ENCODE measurements at regions not wholly inside any gene's neighbourhood (a gene's known extent, or its start where the extent isn't known, plus 50 kb on each side); places are given as distances from the start of the nearest gene placed in this dataset.
"Not testable (repeated sequence)": the region's sequence is repeated elsewhere in the genome, so short reads cannot be mapped to it uniquely, and the experiment has no call there.

DNA sequence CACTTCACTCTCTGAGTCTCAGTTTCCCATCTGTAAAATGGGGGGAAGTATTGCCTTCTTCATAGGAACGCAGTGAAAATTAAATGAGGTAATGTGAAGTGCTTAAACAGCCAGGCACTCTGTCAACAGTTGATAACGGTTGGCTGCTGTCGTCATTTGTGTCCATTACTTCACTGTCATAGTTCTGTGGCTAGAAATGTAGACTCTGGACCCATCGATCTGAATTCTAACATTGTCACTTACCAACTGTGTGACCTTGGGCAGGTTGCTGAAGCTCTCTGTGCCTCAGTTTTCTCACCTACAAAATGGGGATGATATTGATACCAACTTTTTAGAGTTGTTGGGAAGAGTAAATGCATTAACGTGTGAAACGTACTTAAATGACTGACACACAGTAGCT lies 152.6 kb downstream of the PTPRU start:
- no peak overlapping the region for H3K4me3 ChIP-seq (ENCODE audit: low read length in 2 of 2)
- H3K9me3 ChIP-seq (ENCODE audit: control insufficient read depth in 2 of 2, low read length in 2 of 2) = no peaks in the 10 kb centered on the region

DNA sequence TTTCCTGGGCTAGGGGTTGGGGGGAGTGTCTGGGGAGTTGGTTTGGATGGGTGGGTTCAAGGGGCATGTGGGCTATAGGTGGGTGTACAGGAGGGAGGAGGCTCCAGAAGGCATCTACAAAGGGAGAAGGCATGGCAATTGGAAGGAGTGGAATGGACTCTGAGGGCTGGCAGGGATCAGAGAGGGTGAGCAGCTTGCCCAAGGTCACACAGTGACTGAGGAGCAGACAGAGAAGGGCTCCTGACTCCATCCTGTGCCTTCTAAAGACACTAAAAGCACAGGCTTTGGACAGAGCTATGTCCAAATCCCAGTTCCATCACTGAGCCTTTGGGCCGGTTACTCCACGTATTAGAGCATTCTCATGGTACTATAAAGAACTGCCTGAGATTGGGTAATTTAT lies 151.8 kb downstream of the PTPRU start:
- no peak overlapping the region for H3K9ac ChIP-seq (ENCODE audit: low read depth in 1 of 2, low read length in 2 of 2)
- H3K9me3 ChIP-seq (ENCODE audit: control insufficient read depth in 2 of 2, low read length in 2 of 2) = no peaks in the 10 kb centered on the region
- H3K4me1 ChIP-seq (ENCODE audit: control insufficient read depth in 2 of 2, insufficient read depth in 2 of 2, low read length in 2 of 2) = no peaks in the 10 kb centered on the region
- H3K4me3 ChIP-seq (ENCODE audit: low read length in 2 of 2) = no peak overlapping the region
- H3K36me3 ChIP-seq (ENCODE audit: control insufficient read depth in 2 of 2, insufficient read depth in 2 of 2, low read length in 2 of 2) = no peaks in the 10 kb centered on the region
- peaks cover 0 to 5% of the 10 kb centered on the region in 2 donors for H3K27me3 ChIP-seq (ENCODE audit: control insufficient read depth in 2 of 2, insufficient read depth in 2 of 2, low read length in 2 of 2)
- H3K27ac ChIP-seq (ENCODE audit: low read depth in 2 of 2, low read length in 2 of 2) = no peak overlapping the region

More for the DNA sequence above, 152.6 kb downstream of the PTPRU start:
- Histone ChIP-seq H3K36me3 (ENCODE audit: control insufficient read depth in 2 of 2, insufficient read depth in 2 of 2, low read length in 2 of 2) (no peaks in the 10 kb centered on the region), H3K9ac (ENCODE audit: low read depth in 1 of 2, low read length in 2 of 2) (no peak overlapping the region), H3K4me1 (ENCODE audit: control insufficient read depth in 2 of 2, insufficient read depth in 2 of 2, low read length in 2 of 2) (no peaks in the 10 kb centered on the region), H3K27ac (ENCODE audit: low read depth in 2 of 2, low read length in 2 of 2) (no peak overlapping the region), H3K27me3 (ENCODE audit: control insufficient read depth in 2 of 2, insufficient read depth in 2 of 2, low read length in 2 of 2) (peaks cover 0 to 5% of the 10 kb centered on the region in 2 donors)

DNA sequence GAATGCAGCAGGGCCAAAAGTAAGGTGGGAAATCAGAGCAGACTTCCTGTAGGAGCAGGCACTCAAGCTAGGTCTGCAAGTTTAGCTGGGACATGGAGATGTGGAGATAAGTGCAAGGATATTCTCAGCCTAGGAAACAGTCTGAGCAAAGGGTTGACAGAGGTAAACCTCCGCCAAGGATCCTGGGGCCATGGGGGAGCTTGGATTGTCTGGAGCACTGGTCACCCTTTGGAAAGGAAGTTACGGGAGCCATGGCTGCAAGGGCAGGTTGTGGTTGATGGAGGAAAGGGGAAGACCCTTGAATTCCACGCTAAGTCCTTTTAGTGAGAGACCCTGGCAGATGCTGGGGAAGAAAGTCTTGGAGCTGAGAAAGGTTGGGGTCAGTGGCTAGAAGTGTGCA lies 150.9 kb downstream of the PTPRU start:
- no peak overlapping the region for H3K9ac ChIP-seq (ENCODE audit: low read depth in 1 of 2, low read length in 2 of 2)
- H3K27me3 ChIP-seq (ENCODE audit: control insufficient read depth in 2 of 2, insufficient read depth in 2 of 2, low read length in 2 of 2) = peaks cover 0 to 5% of the 10 kb centered on the region in 2 donors
- H3K27ac ChIP-seq (ENCODE audit: low read depth in 2 of 2, low read length in 2 of 2) = no peak overlapping the region
- no peaks in the 10 kb centered on the region for H3K9me3 ChIP-seq (ENCODE audit: control insufficient read depth in 2 of 2, low read length in 2 of 2)
- no peaks in the 10 kb centered on the region for H3K4me1 ChIP-seq (ENCODE audit: control insufficient read depth in 2 of 2, insufficient read depth in 2 of 2, low read length in 2 of 2)
- H3K4me3 ChIP-seq (ENCODE audit: low read length in 2 of 2) = no peak overlapping the region
- no peaks in the 10 kb centered on the region for H3K36me3 ChIP-seq (ENCODE audit: control insufficient read depth in 2 of 2, insufficient read depth in 2 of 2, low read length in 2 of 2)

DNA sequence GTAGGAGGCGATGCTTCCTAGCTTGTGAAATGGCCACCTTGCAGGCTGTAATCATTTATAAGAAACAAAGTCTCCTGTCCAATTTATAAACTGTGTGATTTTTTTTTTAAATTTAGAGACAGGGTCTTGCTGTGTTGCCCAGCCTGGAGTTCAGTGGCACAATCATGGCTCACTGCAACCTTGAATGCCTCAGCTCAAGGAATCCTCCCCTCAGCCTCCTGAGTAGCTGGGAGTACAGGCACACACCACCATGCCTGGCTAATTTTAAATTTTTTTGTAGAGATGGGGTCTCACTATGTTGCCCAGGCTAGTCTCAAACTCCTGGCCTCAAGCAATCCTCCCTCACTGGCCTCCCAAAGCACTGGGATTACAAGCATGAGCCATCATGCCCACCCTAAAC lies 150.1 kb downstream of the PTPRU start:
- H3K27ac ChIP-seq (ENCODE audit: low read depth in 2 of 2, low read length in 2 of 2); H3K9me3 ChIP-seq (ENCODE audit: control insufficient read depth in 2 of 2, low read length in 2 of 2); H3K4me3 ChIP-seq (ENCODE audit: low read length in 2 of 2); H3K27me3 ChIP-seq (ENCODE audit: control insufficient read depth in 2 of 2, insufficient read depth in 2 of 2, low read length in 2 of 2); H3K4me1 ChIP-seq (ENCODE audit: control insufficient read depth in 2 of 2, insufficient read depth in 2 of 2, low read length in 2 of 2); H3K36me3 ChIP-seq (ENCODE audit: control insufficient read depth in 2 of 2, insufficient read depth in 2 of 2, low read length in 2 of 2); H3K9ac ChIP-seq (ENCODE audit: low read depth in 1 of 2, low read length in 2 of 2): not testable (repeated sequence)

- Histone ChIP-seq H3K9me3 (ENCODE audit: control insufficient read depth in 2 of 2, low read length in 2 of 2) (no peaks in the 10 kb centered on the region), H3K4me1 (ENCODE audit: control insufficient read depth in 2 of 2, insufficient read depth in 2 of 2, low read length in 2 of 2) (no peaks in the 10 kb centered on the region), H3K27me3 (ENCODE audit: control insufficient read depth in 2 of 2, insufficient read depth in 2 of 2, low read length in 2 of 2) (peaks cover 0 to 5% of the 10 kb centered on the region in 2 donors), H3K4me3 (ENCODE audit: low read length in 2 of 2) (no peak overlapping the region), H3K27ac (ENCODE audit: low read depth in 2 of 2, low read length in 2 of 2) (no peak overlapping the region), H3K9ac (ENCODE audit: low read depth in 1 of 2, low read length in 2 of 2) (no peak overlapping the region), H3K36me3 (ENCODE audit: control insufficient read depth in 2 of 2, insufficient read depth in 2 of 2, low read length in 2 of 2) (no peaks in the 10 kb centered on the region)
These were observed 149.6 kb downstream of the PTPRU start for GRCh38 chr1:29385966-29386365.

GRCh38 chr1:29384496-29385015 lies 148.2 kb downstream of the PTPRU start:
- peaks cover 0 to 1% of the 10 kb centered on the region in 2 donors for H3K9me3 ChIP-seq (ENCODE audit: control insufficient read depth in 2 of 2, low read length in 2 of 2)
- peaks cover 0 to 5% of the 10 kb centered on the region in 2 donors for H3K27me3 ChIP-seq (ENCODE audit: control insufficient read depth in 2 of 2, insufficient read depth in 2 of 2, low read length in 2 of 2)
- no peaks in the 10 kb centered on the region for H3K36me3 ChIP-seq (ENCODE audit: control insufficient read depth in 2 of 2, insufficient read depth in 2 of 2, low read length in 2 of 2)
- H3K4me1 ChIP-seq (ENCODE audit: control insufficient read depth in 2 of 2, insufficient read depth in 2 of 2, low read length in 2 of 2) = no peaks in the 10 kb centered on the region
- H3K27ac ChIP-seq (ENCODE audit: low read depth in 2 of 2, low read length in 2 of 2) = no peak overlapping the region
- H3K4me3 ChIP-seq (ENCODE audit: low read length in 2 of 2) = no peak overlapping the region
- H3K9ac ChIP-seq (ENCODE audit: low read depth in 1 of 2, low read length in 2 of 2) = no peak overlapping the region

DNA sequence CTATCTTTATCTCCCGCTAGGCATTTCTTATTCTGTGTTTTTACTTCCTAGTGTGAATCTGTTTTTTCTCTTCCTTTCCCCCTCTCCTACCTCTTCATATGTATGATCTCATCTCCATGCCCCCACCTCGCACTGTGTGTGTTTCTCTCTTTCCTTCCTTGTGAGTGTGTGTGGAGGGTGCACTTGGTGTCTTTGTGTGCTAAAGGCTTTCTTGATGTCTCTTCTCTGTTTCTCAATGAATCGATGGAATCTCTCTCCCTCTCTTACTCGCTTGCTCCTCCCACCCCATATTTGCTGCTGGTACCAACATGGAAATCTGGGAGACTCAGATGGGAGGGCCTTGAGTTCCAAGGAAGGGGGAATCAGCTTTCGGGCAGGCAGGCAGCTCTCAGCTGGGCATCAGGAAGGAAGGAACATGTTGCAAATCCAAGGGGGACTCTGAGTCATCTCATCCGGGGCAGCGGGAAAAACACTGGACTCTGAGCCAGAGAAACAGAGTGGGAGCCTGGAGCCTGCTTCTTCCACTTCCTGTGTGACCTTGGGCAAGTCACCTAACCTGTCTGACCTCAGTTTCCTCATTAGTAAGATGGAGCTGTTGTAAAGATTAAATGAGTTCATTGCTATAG lies 147.5 kb downstream of the PTPRU start:
- H3K27me3 ChIP-seq (ENCODE audit: control insufficient read depth in 2 of 2, insufficient read depth in 2 of 2, low read length in 2 of 2) = peaks cover 0 to 5% of the 10 kb centered on the region in 2 donors
- no peak overlapping the region for H3K9ac ChIP-seq (ENCODE audit: low read depth in 1 of 2, low read length in 2 of 2)
- no peak overlapping the region for H3K4me3 ChIP-seq (ENCODE audit: low read length in 2 of 2)
- peaks cover 4 to 7% of the 10 kb centered on the region in 2 donors for H3K9me3 ChIP-seq (ENCODE audit: control insufficient read depth in 2 of 2, low read length in 2 of 2)
- no peaks in the 10 kb centered on the region for H3K4me1 ChIP-seq (ENCODE audit: control insufficient read depth in 2 of 2, insufficient read depth in 2 of 2, low read length in 2 of 2)
- H3K36me3 ChIP-seq (ENCODE audit: control insufficient read depth in 2 of 2, insufficient read depth in 2 of 2, low read length in 2 of 2) = no peaks in the 10 kb centered on the region
- no peak overlapping the region for H3K27ac ChIP-seq (ENCODE audit: low read depth in 2 of 2, low read length in 2 of 2)

GRCh38 chr1:29382851-29383745 lies 146.8 kb downstream of the PTPRU start:
- peaks cover 0 to 5% of the 10 kb centered on the region in 2 donors for H3K27me3 ChIP-seq (ENCODE audit: control insufficient read depth in 2 of 2, insufficient read depth in 2 of 2, low read length in 2 of 2)
- no peaks in the 10 kb centered on the region for H3K4me1 ChIP-seq (ENCODE audit: control insufficient read depth in 2 of 2, insufficient read depth in 2 of 2, low read length in 2 of 2)
- H3K36me3 ChIP-seq (ENCODE audit: control insufficient read depth in 2 of 2, insufficient read depth in 2 of 2, low read length in 2 of 2) = no peaks in the 10 kb centered on the region
- no peak overlapping the region for H3K4me3 ChIP-seq (ENCODE audit: low read length in 2 of 2)
- H3K9me3 ChIP-seq (ENCODE audit: control insufficient read depth in 2 of 2, low read length in 2 of 2) = peaks cover 4 to 10% of the 10 kb centered on the region in 2 donors
- no peak overlapping the region for H3K9ac ChIP-seq (ENCODE audit: low read depth in 1 of 2, low read length in 2 of 2)
- no peak overlapping the region for H3K27ac ChIP-seq (ENCODE audit: low read depth in 2 of 2, low read length in 2 of 2)

DNA sequence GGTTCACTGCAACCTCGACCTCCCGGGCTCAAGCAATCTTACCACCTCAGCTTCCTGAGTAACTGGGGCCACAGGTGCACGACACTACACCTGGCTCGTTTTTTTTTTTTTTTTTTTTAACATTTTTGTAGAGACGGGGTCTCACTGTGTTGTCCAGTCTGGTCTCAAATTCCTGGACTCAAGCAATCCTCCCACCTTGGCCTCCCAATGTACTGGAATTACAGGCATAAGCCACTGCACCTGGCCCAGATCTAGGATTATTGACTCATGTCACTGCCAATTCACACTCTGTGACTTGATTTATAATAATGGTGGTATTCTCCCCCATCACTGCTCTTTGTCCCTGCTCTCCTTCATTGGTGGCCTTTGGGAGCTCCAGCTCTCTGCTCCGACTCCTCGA lies 145.1 kb downstream of the PTPRU start:
- Histone ChIP-seq H3K36me3 (ENCODE audit: control insufficient read depth in 2 of 2, insufficient read depth in 2 of 2, low read length in 2 of 2) (no peaks in the 10 kb centered on the region), H3K9me3 (ENCODE audit: control insufficient read depth in 2 of 2, low read length in 2 of 2) (peaks cover 4 to 10% of the 10 kb centered on the region in 2 donors), H3K27me3 (ENCODE audit: control insufficient read depth in 2 of 2, insufficient read depth in 2 of 2, low read length in 2 of 2) (peaks cover 0 to 5% of the 10 kb centered on the region in 2 donors), H3K27ac (ENCODE audit: low read depth in 2 of 2, low read length in 2 of 2) (no peak overlapping the region), H3K4me1 (ENCODE audit: control insufficient read depth in 2 of 2, insufficient read depth in 2 of 2, low read length in 2 of 2) (no peaks in the 10 kb centered on the region), H3K4me3 (ENCODE audit: low read length in 2 of 2) (no peak overlapping the region), H3K9ac (ENCODE audit: low read depth in 1 of 2, low read length in 2 of 2) (no peak overlapping the region)

- peaks cover 0 to 5% of the 10 kb centered on the region in 2 donors for H3K27me3 ChIP-seq (ENCODE audit: control insufficient read depth in 2 of 2, insufficient read depth in 2 of 2, low read length in 2 of 2)
These were observed 144.2 kb downstream of the PTPRU start for GRCh38 chr1:29380532-29380931.

More at GRCh38 chr1:29380532-29380931, 144.2 kb downstream of the PTPRU start:
- H3K27ac ChIP-seq (ENCODE audit: low read depth in 2 of 2, low read length in 2 of 2) = no peak overlapping the region
- peaks cover 4 to 10% of the 10 kb centered on the region in 2 donors for H3K9me3 ChIP-seq (ENCODE audit: control insufficient read depth in 2 of 2, low read length in 2 of 2)
- H3K4me1 ChIP-seq (ENCODE audit: control insufficient read depth in 2 of 2, insufficient read depth in 2 of 2, low read length in 2 of 2) = no peaks in the 10 kb centered on the region
- H3K9ac ChIP-seq (ENCODE audit: low read depth in 1 of 2, low read length in 2 of 2) = no peak overlapping the region
- H3K4me3 ChIP-seq (ENCODE audit: low read length in 2 of 2) = no peak overlapping the region
- no peaks in the 10 kb centered on the region for H3K36me3 ChIP-seq (ENCODE audit: control insufficient read depth in 2 of 2, insufficient read depth in 2 of 2, low read length in 2 of 2)

Measured in mucosa of rectum (tissue), 2 donors.